HepG2 (cell line): ENCODE measurements at regions not wholly inside any gene's neighbourhood (a gene's known extent, or its start where the extent isn't known, plus 50 kb on each side); places are given as distances from the start of the nearest gene placed in this dataset.

Experiments used
- ATAC-seq: fragments of 200-7000 bp; cut with Tn5 transposase; 3 replicates; pipeline ENCODE4 v1.9.1; 2020; ENCODE audit warnings: mild to moderate bottlenecking, moderate library complexity
- BruUV-seq: library from RNA; stranded (reverse); fragments of 400-500 nt; replicated peaks from 2 replicates; lab custom pipeline; 2021; lab: Mats Ljungman, UMichigan
- CTCF ChIA-PET: fragments of 300-600 bp; formaldehyde crosslinking; extraction: SDS; loops from one replicate; lab custom pipeline; 2021; ENCODE audit warnings: low total read pairs, inconsistent platforms, low intra/inter-chr PET ratio; lab: Yijun Ruan, JAX
- POLR2A ChIA-PET: fragments of 350-600 bp; sonication (Branson Sonifier 250); formaldehyde crosslinking; loops from one replicate; lab custom pipeline; 2020; ENCODE audit warnings: antibody characterized with exemption, inconsistent platforms; lab: Yijun Ruan, JAX
- DNase-seq: peaks from one replicate; pipeline ENCODE4 v3.0.0-alpha.2; 2015; ENCODE audit warnings: low spot score
- FAIRE-seq: peaks from 3 replicates; lab custom pipeline; 2011; peaks lifted over from hg19 to GRCh38; lab: Jason Lieb, UNC
- H2AFZ ChIP-seq: one replicate; pipeline ENCODE4 v1.6.1; 2011; ENCODE audit warnings: low read length, inconsistent platforms
- H3K27ac ChIP-seq: fragments of 300-600 bp; 3 replicates; pipeline ENCODE4 v1.8.0; 2011; ENCODE audit warnings: mixed run types, mild to moderate bottlenecking, mixed read lengths, low read length, inconsistent platforms; ENCODE audit not compliant: insufficient read depth; ENCODE audit errors: extremely low read length
- H3K27me3 ChIP-seq, 2 experiments: fragments of 200-600 bp in 1 of 2; 2 replicates in 1 of 2; 3 replicates in 1 of 2; pipeline versions ENCODE4 v1.6.0 to v1.8.0; 2011; ENCODE audit warnings: low read length in 2 of 2, mild to moderate bottlenecking in 2 of 2, moderate library complexity in 2 of 2, inconsistent platforms in 1 of 2; ENCODE audit not compliant: insufficient read depth in 2 of 2, control insufficient read depth in 1 of 2
- H3K36me3 ChIP-seq, 2 experiments: fragments of 200-600 bp in 1 of 2; replicated peaks in 1 of 2; 2 replicates in 1 of 2; 3 replicates in 1 of 2; pipeline versions ENCODE4 v1.5.1 to v1.8.0; 2011; ENCODE audit warnings: low read length in 2 of 2, inconsistent platforms in 1 of 2; ENCODE audit not compliant: insufficient read depth in 2 of 2, control insufficient read depth in 1 of 2
- H3K4me1 ChIP-seq: 2 replicates; pipeline ENCODE4 v1.5.1; 2012; ENCODE audit warnings: low read length, inconsistent platforms; ENCODE audit not compliant: insufficient read depth
- H3K4me2 ChIP-seq: 2 replicates; pipeline ENCODE4 v1.6.0; 2011; ENCODE audit warnings: low read depth, low read length, inconsistent platforms
- H3K4me3 ChIP-seq, 3 experiments: fragments of 200-600 bp in 1 of 3; sonication (generic), shearing (Covaris generic) in 1 of 3; replicated peaks in 1 of 3; 2 replicates each; pipeline ENCODE4 v1.5.1; 2011 to 2016; ENCODE audit warnings: low read length in 3 of 3, inconsistent platforms in 2 of 3, low read depth in 2 of 3, mild to moderate bottlenecking in 2 of 3, control low read depth in 1 of 3, mixed read lengths in 1 of 3; ENCODE audit not compliant: insufficient read depth in 1 of 3
- H3K79me2 ChIP-seq: one replicate; pipeline ENCODE4 v1.6.1; 2011; ENCODE audit warnings: low read length, inconsistent platforms; ENCODE audit not compliant: insufficient read depth
- H3K9ac ChIP-seq: 2 replicates; pipeline ENCODE4 v1.6.0; 2011; ENCODE audit warnings: mild to moderate bottlenecking, low read depth, low read length, inconsistent platforms; ENCODE audit not compliant: insufficient read depth
- H3K9me3 ChIP-seq: 2 replicates; pipeline ENCODE4 v1.5.1; 2012; ENCODE audit warnings: mild to moderate bottlenecking, low read length
- H4K20me1 ChIP-seq: 2 replicates; pipeline ENCODE4 v1.6.0; 2011; ENCODE audit warnings: inconsistent platforms, mild to moderate bottlenecking, low read length, moderate library complexity; ENCODE audit not compliant: insufficient read depth
- DPF2 ChIP-seq: sonication (generic); formaldehyde crosslinking; IDR thresholded peaks from 2 replicates; pipeline ENCODE4 v1.4.0; 2020; ENCODE audit warnings: mild to moderate bottlenecking, low read depth, missing genetic modification reagents, borderline replicate concordance
- GATAD2A ChIP-seq: IDR thresholded peaks from 2 replicates; pipeline ENCODE4 v1.6.1; 2016
- MAFK ChIP-seq, 2 experiments: IDR thresholded peaks in 1 of 2; conservative IDR thresholded peaks in 1 of 2; 2 replicates each; pipeline ENCODE4 v1.6.1; 2011; ENCODE audit warnings: improper control_type of control experiment in 2 of 2, low read length in 2 of 2
- NONO ChIP-seq, 2 experiments: fragments of 450-650 bp in 1 of 2; sonication (generic) in 1 of 2; formaldehyde crosslinking in 1 of 2; IDR thresholded peaks in 1 of 2; conservative IDR thresholded peaks in 1 of 2; 2 replicates each; pipeline versions ENCODE4 v1.6.1 to v1.8.0; 2017 to 2022; ENCODE audit warnings: mild to moderate bottlenecking in 1 of 2, missing genetic modification reagents in 1 of 2, moderate library complexity in 1 of 2
- RFX5 ChIP-seq: IDR thresholded peaks from 2 replicates; pipeline ENCODE4 v1.6.1; 2011; ENCODE audit warnings: low read depth, low read length, improper control_type of control experiment
- SAP130 ChIP-seq: IDR thresholded peaks from 2 replicates; pipeline ENCODE4 v1.6.1; 2016; ENCODE audit warnings: low read depth
- SMC3 ChIP-seq: IDR thresholded peaks from 2 replicates; pipeline ENCODE4 v1.6.1; 2011; ENCODE audit warnings: low read length, improper control_type of control experiment
- SPEN ChIP-seq: sonication (generic); formaldehyde crosslinking; IDR thresholded peaks from 2 replicates; pipeline ENCODE4 v1.5.1; 2020; ENCODE audit warnings: low read depth, mild to moderate bottlenecking, missing genetic modification reagents
- TEAD3 ChIP-seq: optimal IDR thresholded peaks from 2 replicates; pipeline ENCODE3; 2016; ENCODE audit warnings: borderline replicate concordance
- THAP11 ChIP-seq: IDR thresholded peaks from 2 replicates; pipeline ENCODE4 v1.6.1; 2016; ENCODE audit warnings: missing biosample characterization, missing genetic modification reagents
- ZEB1 ChIP-seq: IDR thresholded peaks from 2 replicates; pipeline ENCODE4 v1.6.1; 2012; ENCODE audit warnings: mild to moderate bottlenecking, low read depth, inconsistent platforms; ENCODE audit not compliant: insufficient replicate concordance
- ZNF20 ChIP-seq: sonication (generic); formaldehyde crosslinking; IDR thresholded peaks from 2 replicates; pipeline ENCODE4 v1.4.0; 2020; ENCODE audit warnings: mild to moderate bottlenecking, moderate library complexity, missing genetic modification reagents
- ZNF562 ChIP-seq: sonication (generic); formaldehyde crosslinking; IDR thresholded peaks from 2 replicates; pipeline ENCODE4 v1.8.0; 2022; ENCODE audit warnings: missing genetic modification reagents, borderline replicate concordance
- ZNF761 ChIP-seq: sonication (generic); formaldehyde crosslinking; conservative IDR thresholded peaks from 2 replicates; pipeline ENCODE4 v1.4.0; 2020; ENCODE audit warnings: mild to moderate bottlenecking, missing genetic modification reagents
- ZSCAN31 ChIP-seq: sonication (generic); formaldehyde crosslinking; IDR thresholded peaks from 2 replicates; pipeline ENCODE4 v1.5.0; 2020; ENCODE audit warnings: low read depth, mild to moderate bottlenecking, missing genetic modification reagents
- WGBS: methylation state at CpG from one replicate; pipeline ENCODE4 v1.1.6; 2017; ENCODE audit warnings: low lambda C conversion rate; 5-methylcytosine and 5-hydroxymethylcytosine counted together
- in situ Hi-C: cut with HindIII; loops from 2 replicates; pipeline ENCODE4 v1.10.0; 2017; ENCODE audit warnings: low pct_unique_long_range_greater_than_20kb; ENCODE audit not compliant: extremely low pct_ligation_motif_present
- intact Hi-C: fragments of 100-400 bp; cut with micrococcal nuclease; formaldehyde crosslinking; loops from one replicate; pipeline ENCODE4 v1.10.0; 2022; ENCODE audit not compliant: unreplicated experiment
- TF ChIP-seq, protein P1 (sequence below): IDR thresholded peaks from 2 replicates; pipeline ENCODE4 v1.6.1; 2016; ENCODE audit warnings: missing compliant biosample characterization, missing genetic modification reagents, borderline replicate concordance
- TF ChIP-seq, protein P2 (sequence below): IDR thresholded peaks from 2 replicates; pipeline ENCODE4 v1.6.1; 2016; ENCODE audit warnings: low read depth, missing genetic modification reagents, missing compliant biosample characterization
- TF ChIP-seq, protein P3 (sequence below): IDR thresholded peaks from 2 replicates; pipeline ENCODE4 v1.6.1; 2012; ENCODE audit warnings: low read depth, low read length, improper control_type of control experiment

DNA sequence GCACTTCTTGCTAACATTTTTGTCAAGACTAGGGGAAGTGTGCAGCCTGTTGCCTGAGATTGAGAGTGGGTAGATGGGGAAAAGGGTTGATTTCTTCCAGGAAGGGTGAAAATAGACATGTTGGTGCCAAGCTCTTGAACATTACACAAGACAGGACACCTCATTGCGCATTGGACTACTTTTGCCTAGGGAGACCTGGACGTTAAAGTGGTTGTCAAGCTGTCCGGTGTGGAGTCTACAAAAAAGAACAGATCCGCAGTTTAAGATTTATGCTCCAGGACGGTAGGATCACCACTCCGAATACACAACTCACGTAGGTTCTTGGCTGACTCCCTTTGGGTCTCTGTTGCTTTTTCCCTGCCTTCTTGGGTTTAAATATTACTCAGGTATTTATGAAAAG lies 56.3 kb upstream of the LRIG1 start:
- CTCF ChIA-PET, result no interaction called here
- Histone ChIP-seq H3K27ac (no peak overlapping the region), H3K79me2 (no peaks in the 10 kb centered on the region), H4K20me1 (no peaks in the 10 kb centered on the region), H3K9me3 (peaks cover 10% of the 10 kb centered on the region; the same call in 1 of the 2 replicates), H3K27me3 (no peaks in the 10 kb centered on the region), H3K4me1 (no peaks in the 10 kb centered on the region), H3K9ac (no peak overlapping the region), H3K4me2 (no peak overlapping the region), H3K36me3 (no peaks in the 10 kb centered on the region), H3K4me3 (no peak overlapping the region), H2AFZ (no peak overlapping the region)
- no peak for FAIRE-seq
- no peak for ATAC-seq
- POLR2A ChIA-PET, result no interaction called here
- intact Hi-C loops, result no loop called here
- WGBS, result 80% methylated on average over 7 of the region's 7 CpGs
- BruUV-seq, result no TSS peak
- in situ Hi-C loops, result no loop called here
- no peak for DNase-seq
- TF ChIP-seq SAP130 (CRISPR knock-in tag), result no peak
- no peak for TF ChIP-seq THAP11 (CRISPR knock-in tag)
- no peak for TF ChIP-seq GATAD2A (CRISPR knock-in tag)
- no peak for TF ChIP-seq ZSCAN31
- no peak for TF ChIP-seq SMC3
- no peak for TF ChIP-seq MAFK (conservative IDR thresholded peaks at IDR 0.05 in 1 of 2, IDR thresholded peaks at IDR 0.05 in 1 of 2; ENCODE audit: low read length in 2 of 2)
- no peak for TF ChIP-seq ZNF761 (CRISPR knock-in tag)
- TF ChIP-seq RFX5, result no peak
- no peak for TF ChIP-seq DPF2 (CRISPR knock-in tag)
- TF ChIP-seq, protein P1, sequence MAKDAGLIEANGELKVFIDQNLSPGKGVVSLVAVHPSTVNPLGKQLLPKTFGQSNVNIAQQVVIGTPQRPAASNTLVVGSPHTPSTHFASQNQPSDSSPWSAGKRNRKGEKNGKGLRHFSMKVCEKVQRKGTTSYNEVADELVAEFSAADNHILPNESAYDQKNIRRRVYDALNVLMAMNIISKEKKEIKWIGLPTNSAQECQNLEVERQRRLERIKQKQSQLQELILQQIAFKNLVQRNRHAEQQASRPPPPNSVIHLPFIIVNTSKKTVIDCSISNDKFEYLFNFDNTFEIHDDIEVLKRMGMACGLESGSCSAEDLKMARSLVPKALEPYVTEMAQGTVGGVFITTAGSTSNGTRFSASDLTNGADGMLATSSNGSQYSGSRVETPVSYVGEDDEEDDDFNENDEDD (CRISPR knock-in tag), result no peak
- TF ChIP-seq, protein P2, sequence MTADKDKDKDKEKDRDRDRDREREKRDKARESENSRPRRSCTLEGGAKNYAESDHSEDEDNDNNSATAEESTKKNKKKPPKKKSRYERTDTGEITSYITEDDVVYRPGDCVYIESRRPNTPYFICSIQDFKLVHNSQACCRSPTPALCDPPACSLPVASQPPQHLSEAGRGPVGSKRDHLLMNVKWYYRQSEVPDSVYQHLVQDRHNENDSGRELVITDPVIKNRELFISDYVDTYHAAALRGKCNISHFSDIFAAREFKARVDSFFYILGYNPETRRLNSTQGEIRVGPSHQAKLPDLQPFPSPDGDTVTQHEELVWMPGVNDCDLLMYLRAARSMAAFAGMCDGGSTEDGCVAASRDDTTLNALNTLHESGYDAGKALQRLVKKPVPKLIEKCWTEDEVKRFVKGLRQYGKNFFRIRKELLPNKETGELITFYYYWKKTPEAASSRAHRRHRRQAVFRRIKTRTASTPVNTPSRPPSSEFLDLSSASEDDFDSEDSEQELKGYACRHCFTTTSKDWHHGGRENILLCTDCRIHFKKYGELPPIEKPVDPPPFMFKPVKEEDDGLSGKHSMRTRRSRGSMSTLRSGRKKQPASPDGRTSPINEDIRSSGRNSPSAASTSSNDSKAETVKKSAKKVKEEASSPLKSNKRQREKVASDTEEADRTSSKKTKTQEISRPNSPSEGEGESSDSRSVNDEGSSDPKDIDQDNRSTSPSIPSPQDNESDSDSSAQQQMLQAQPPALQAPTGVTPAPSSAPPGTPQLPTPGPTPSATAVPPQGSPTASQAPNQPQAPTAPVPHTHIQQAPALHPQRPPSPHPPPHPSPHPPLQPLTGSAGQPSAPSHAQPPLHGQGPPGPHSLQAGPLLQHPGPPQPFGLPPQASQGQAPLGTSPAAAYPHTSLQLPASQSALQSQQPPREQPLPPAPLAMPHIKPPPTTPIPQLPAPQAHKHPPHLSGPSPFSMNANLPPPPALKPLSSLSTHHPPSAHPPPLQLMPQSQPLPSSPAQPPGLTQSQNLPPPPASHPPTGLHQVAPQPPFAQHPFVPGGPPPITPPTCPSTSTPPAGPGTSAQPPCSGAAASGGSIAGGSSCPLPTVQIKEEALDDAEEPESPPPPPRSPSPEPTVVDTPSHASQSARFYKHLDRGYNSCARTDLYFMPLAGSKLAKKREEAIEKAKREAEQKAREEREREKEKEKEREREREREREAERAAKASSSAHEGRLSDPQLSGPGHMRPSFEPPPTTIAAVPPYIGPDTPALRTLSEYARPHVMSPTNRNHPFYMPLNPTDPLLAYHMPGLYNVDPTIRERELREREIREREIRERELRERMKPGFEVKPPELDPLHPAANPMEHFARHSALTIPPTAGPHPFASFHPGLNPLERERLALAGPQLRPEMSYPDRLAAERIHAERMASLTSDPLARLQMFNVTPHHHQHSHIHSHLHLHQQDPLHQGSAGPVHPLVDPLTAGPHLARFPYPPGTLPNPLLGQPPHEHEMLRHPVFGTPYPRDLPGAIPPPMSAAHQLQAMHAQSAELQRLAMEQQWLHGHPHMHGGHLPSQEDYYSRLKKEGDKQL (CRISPR knock-in tag), result no peak
- TF ChIP-seq ZNF20 (CRISPR knock-in tag), result no peak
- TF ChIP-seq, protein P3, sequence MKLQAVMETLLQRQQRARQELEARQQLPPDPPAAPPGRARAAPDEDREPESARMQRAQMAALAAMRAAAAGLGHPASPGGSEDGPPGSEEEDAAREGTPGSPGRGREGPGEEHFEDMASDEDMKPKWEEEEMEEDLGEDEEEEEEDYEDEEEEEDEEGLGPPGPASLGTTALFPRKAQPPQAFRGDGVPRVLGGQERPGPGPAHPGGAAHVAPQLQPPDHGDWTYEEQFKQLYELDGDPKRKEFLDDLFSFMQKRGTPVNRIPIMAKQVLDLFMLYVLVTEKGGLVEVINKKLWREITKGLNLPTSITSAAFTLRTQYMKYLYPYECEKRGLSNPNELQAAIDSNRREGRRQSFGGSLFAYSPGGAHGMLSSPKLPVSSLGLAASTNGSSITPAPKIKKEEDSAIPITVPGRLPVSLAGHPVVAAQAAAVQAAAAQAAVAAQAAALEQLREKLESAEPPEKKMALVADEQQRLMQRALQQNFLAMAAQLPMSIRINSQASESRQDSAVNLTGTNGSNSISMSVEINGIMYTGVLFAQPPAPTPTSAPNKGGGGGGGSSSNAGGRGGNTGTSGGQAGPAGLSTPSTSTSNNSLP, result no peak
- no peak for TF ChIP-seq SPEN (CRISPR knock-in tag)
- TF ChIP-seq TEAD3 (CRISPR knock-in tag), result no peak
- no peak for TF ChIP-seq ZEB1
- no peak for TF ChIP-seq ZNF562 (CRISPR knock-in tag)
- no peak for TF ChIP-seq NONO (IDR thresholded peaks at IDR 0.05)
- no peak for TF ChIP-seq NONO (CRISPR knock-in tag; conservative IDR thresholded peaks at IDR 0.05)
